HEK293 (cell line): ENCODE measurements at regions not wholly inside any gene's neighbourhood (a gene's known extent, or its start where the extent isn't known, plus 50 kb on each side); places are given as distances from the start of the nearest gene placed in this dataset.
A peak's percentile ranks its signal among the peaks of the same experiment; 100 is the strongest.

Experiments
- CTCF ChIA-PET: fragments of 350-600 bp; formaldehyde crosslinking; extraction: SDS; loops from one replicate; lab custom pipeline; 2021; ENCODE audit warnings: antibody characterized with exemption; lab: Yijun Ruan, JAX
- POLR2A ChIA-PET: fragments of 300-600 bp; formaldehyde crosslinking; extraction: SDS; loops from one replicate; lab custom pipeline; 2020; ENCODE audit warnings: antibody characterized with exemption, inconsistent platforms; lab: Yijun Ruan, JAX
- H3K27ac ChIP-seq: fragments of 200-500 bp; sonication (Bioruptor generic); 2 replicates; pipeline ENCODE4 v1.5.1; 2014; ENCODE audit warnings: low read depth, low read length, control low read depth, inconsistent platforms; ENCODE audit errors: extremely low read depth
- H3K36me3 ChIP-seq, 2 experiments: fragments of 200-500 bp in 1 of 2; sonication (Bioruptor generic) in 1 of 2; 1 replicate in 1 of 2; 2 replicates in 1 of 2; pipeline ENCODE4 v1.5.1; 2014 to 2017; ENCODE audit warnings: inconsistent platforms in 2 of 2, low read length in 2 of 2; ENCODE audit not compliant: control insufficient read depth in 2 of 2, insufficient read depth in 1 of 2
- H3K4me1 ChIP-seq: fragments of 200-500 bp; sonication (Bioruptor generic); 2 replicates; pipeline ENCODE4 v1.5.1; 2014; ENCODE audit warnings: mild to moderate bottlenecking, low read length, inconsistent platforms; ENCODE audit not compliant: control insufficient read depth, insufficient read depth
- H3K4me3 ChIP-seq: 2 replicates; pipeline ENCODE4 v1.5.1; 2011; ENCODE audit warnings: low read depth, mild to moderate bottlenecking, control low read depth, low read length, moderate library complexity
- H3K9me3 ChIP-seq: fragments of 200-500 bp; sonication (Bioruptor generic); 2 replicates; pipeline ENCODE4 v1.5.1; 2014; ENCODE audit warnings: low read depth, low read length, inconsistent platforms; ENCODE audit not compliant: control insufficient read depth, insufficient read depth
- AEBP2 ChIP-seq: fragments of 450-650 bp; formaldehyde crosslinking; IDR thresholded peaks from 2 replicates; pipeline ENCODE4 v1.5.1; 2016; ENCODE audit warnings: missing biosample characterization, missing genetic modification characterization, borderline replicate concordance
- ELK4 ChIP-seq: IDR thresholded peaks from 2 replicates; pipeline ENCODE4 v1.6.1; 2011; ENCODE audit warnings: mild to moderate bottlenecking, low read depth, low read length, borderline replicate concordance
- GLI2 ChIP-seq: fragments of 450-650 bp; formaldehyde crosslinking; IDR thresholded peaks from 2 replicates; pipeline ENCODE4; 2017; ENCODE audit warnings: missing biosample characterization, missing genetic modification characterization, low read depth, borderline replicate concordance
- GLIS1 ChIP-seq: fragments of 450-650 bp; formaldehyde crosslinking; IDR thresholded peaks from 2 replicates; pipeline ENCODE4 v1.5.1; 2016; ENCODE audit warnings: missing biosample characterization, missing genetic modification characterization
- IKZF3 ChIP-seq: fragments of 450-650 bp; IDR thresholded peaks from 2 replicates; pipeline ENCODE4 v1.5.0; 2018; ENCODE audit warnings: missing biosample characterization, mild to moderate bottlenecking, missing genetic modification characterization, moderate library complexity
- INSM2 ChIP-seq: fragments of 450-650 bp; formaldehyde crosslinking; IDR thresholded peaks from 2 replicates; pipeline ENCODE4 v1.5.1; 2016; ENCODE audit warnings: missing biosample characterization, missing genetic modification characterization
- KLF1 ChIP-seq: fragments of 450-650 bp; formaldehyde crosslinking; IDR thresholded peaks from 2 replicates; pipeline ENCODE4 v1.5.1; 2016; ENCODE audit warnings: missing biosample characterization, missing genetic modification characterization
- KLF10 ChIP-seq: fragments of 450-650 bp; IDR thresholded peaks from 2 replicates; pipeline ENCODE4 v1.5.1; 2018; ENCODE audit warnings: missing biosample characterization, mild to moderate bottlenecking, missing genetic modification characterization
- KLF8 ChIP-seq: fragments of 450-650 bp; formaldehyde crosslinking; IDR thresholded peaks from 2 replicates; pipeline ENCODE4 v1.5.1; 2016; ENCODE audit warnings: missing biosample characterization, missing genetic modification characterization
- KLF9 ChIP-seq: fragments of 450-650 bp; formaldehyde crosslinking; IDR thresholded peaks from 2 replicates; pipeline ENCODE4 v1.5.1; 2016; ENCODE audit warnings: missing biosample characterization, missing genetic modification characterization, low read depth
- PRDM1 ChIP-seq: fragments of 450-650 bp; formaldehyde crosslinking; IDR thresholded peaks from 2 replicates; pipeline ENCODE4; 2016; ENCODE audit warnings: missing biosample characterization, missing genetic modification characterization
- SCRT2 ChIP-seq: fragments of 450-650 bp; formaldehyde crosslinking; IDR thresholded peaks from 2 replicates; pipeline ENCODE4 v1.5.1; 2016; ENCODE audit warnings: missing biosample characterization, missing genetic modification characterization
- SP2 ChIP-seq: fragments of 450-650 bp; formaldehyde crosslinking; IDR thresholded peaks from 2 replicates; pipeline ENCODE4 v1.5.1; 2016; ENCODE audit warnings: missing biosample characterization, missing genetic modification characterization
- SP3 ChIP-seq: fragments of 450-650 bp; formaldehyde crosslinking; IDR thresholded peaks from 2 replicates; pipeline ENCODE4 v1.5.1; 2016; ENCODE audit warnings: missing biosample characterization, missing genetic modification characterization
- ZBTB26 ChIP-seq: fragments of 450-650 bp; formaldehyde crosslinking; optimal IDR thresholded peaks from 2 replicates; pipeline ENCODE3; 2016; ENCODE audit warnings: missing biosample characterization, mild to moderate bottlenecking, missing genetic modification characterization
- ZFHX2 ChIP-seq: fragments of 450-650 bp; formaldehyde crosslinking; conservative IDR thresholded peaks from 2 replicates; pipeline ENCODE4 v1.5.1; 2016; ENCODE audit warnings: missing biosample characterization, missing genetic modification characterization
- ZIC2 ChIP-seq: fragments of 450-650 bp; formaldehyde crosslinking; IDR thresholded peaks from 2 replicates; pipeline ENCODE4 v1.5.1; 2016; ENCODE audit warnings: missing biosample characterization, missing genetic modification characterization
- ZNF146 ChIP-seq: fragments of 450-650 bp; formaldehyde crosslinking; IDR thresholded peaks from 2 replicates; pipeline ENCODE4 v1.5.1; 2016; ENCODE audit warnings: missing biosample characterization, missing genetic modification characterization
- ZNF175 ChIP-seq: fragments of 450-650 bp; formaldehyde crosslinking; IDR thresholded peaks from 2 replicates; pipeline ENCODE4 v1.5.1; 2016; ENCODE audit warnings: missing biosample characterization, missing genetic modification characterization
- ZNF23 ChIP-seq: fragments of 450-650 bp; formaldehyde crosslinking; IDR thresholded peaks from 2 replicates; pipeline ENCODE4 v1.5.1; 2016; ENCODE audit warnings: missing biosample characterization, missing genetic modification characterization, borderline replicate concordance
- ZNF341 ChIP-seq: fragments of 450-650 bp; formaldehyde crosslinking; IDR thresholded peaks from 2 replicates; pipeline ENCODE4; 2016; ENCODE audit warnings: low read depth, missing biosample characterization, missing genetic modification characterization
- ZNF350 ChIP-seq: fragments of 450-650 bp; formaldehyde crosslinking; IDR thresholded peaks from 2 replicates; pipeline ENCODE4 v1.5.0; 2017; ENCODE audit warnings: missing biosample characterization, mild to moderate bottlenecking, missing genetic modification characterization
- ZNF391 ChIP-seq: fragments of 450-650 bp; formaldehyde crosslinking; IDR thresholded peaks from 2 replicates; pipeline ENCODE4 v1.5.1; 2016; ENCODE audit warnings: low read depth, missing biosample characterization, missing genetic modification characterization, borderline replicate concordance
- ZNF394 ChIP-seq: fragments of 450-650 bp; formaldehyde crosslinking; IDR thresholded peaks from 2 replicates; pipeline ENCODE4 v1.5.1; 2016; ENCODE audit warnings: missing biosample characterization, missing genetic modification characterization, mild to moderate bottlenecking, moderate library complexity, borderline replicate concordance
- ZNF510 ChIP-seq: fragments of 450-650 bp; formaldehyde crosslinking; IDR thresholded peaks from 2 replicates; pipeline ENCODE4 v1.5.1; 2018; ENCODE audit warnings: mild to moderate bottlenecking, missing genetic modification characterization, missing biosample characterization; ENCODE audit not compliant: insufficient replicate concordance
- ZNF76 ChIP-seq: fragments of 450-650 bp; formaldehyde crosslinking; IDR thresholded peaks from 2 replicates; pipeline ENCODE4; 2016; ENCODE audit warnings: low read depth, missing biosample characterization, missing genetic modification characterization, borderline replicate concordance
- ZNF777 ChIP-seq: fragments of 450-650 bp; formaldehyde crosslinking; IDR thresholded peaks from 2 replicates; pipeline ENCODE4 v1.5.1; 2017; ENCODE audit warnings: missing biosample characterization, missing genetic modification characterization, borderline replicate concordance
- ZSCAN30 ChIP-seq: fragments of 450-650 bp; IDR thresholded peaks from 2 replicates; pipeline ENCODE4 v1.5.1; 2018; ENCODE audit warnings: missing biosample characterization, mild to moderate bottlenecking, missing genetic modification characterization, moderate library complexity

GRCh38 chr3:15859507-15860013 lies 61.8 kb upstream of the ANKRD28 start:
- peak overlapping the region; percentile 87 for H3K27ac ChIP-seq
- H3K36me3 ChIP-seq: no peaks in the 10 kb centered on the region
- ChIA-PET POLR2A (no interaction called here), CTCF (no interaction called here)
- peak overlapping the region; percentile 89 for H3K4me3 ChIP-seq
- H3K9me3 ChIP-seq: no peaks in the 10 kb centered on the region
- TF ChIP-seq ZBTB26 (tag by site-specific recombination) (peak; percentile 85), ZNF76 (tag by site-specific recombination) (peak; percentile 83), ZFHX2 (0 out of 2 replicates have a peak, but pooled peaks have one; percentile 32), IKZF3 (tag by site-specific recombination) (peak; percentile 87), SP2 (tag by site-specific recombination) (peak; percentile 52), SP3 (tag by site-specific recombination) (peak; percentile 74), INSM2 (no peak), ZSCAN30 (tag by site-specific recombination) (0 out of 2 replicates have a peak, but pooled peaks have one; percentile 37), GLIS1 (tag by site-specific recombination) (peak; percentile 15; the same call in 1 of the 2 replicates), KLF9 (tag by site-specific recombination) (peak; percentile 57), ZNF350 (no peak), KLF10 (tag by site-specific recombination) (peak; percentile 95), KLF8 (tag by site-specific recombination) (no peak)
- 0 out of 2 replicates have a peak, but pooled peaks cover 4% of the 10 kb centered on the region for H3K4me1 ChIP-seq

- CTCF ChIA-PET: interaction anchor here (0.6 to 1.4 kb wide), 2 partner anchors 14 to 36 kb away, joined by 3 to 4 read pairs; no protein-coding TSS in a partner anchor
- H3K4me1 ChIP-seq: 0 out of 2 replicates have a peak, but pooled peaks cover 4% of the 10 kb centered on the region
- POLR2A ChIA-PET: interaction anchor here (0.6 kb wide), 1 partner anchor 63 kb away, joined by 4 read pairs; no protein-coding TSS in a partner anchor
- TF ChIP-seq ZNF777 (tag by site-specific recombination) (peak; percentile 90; the same call in 1 of the 2 replicates), SCRT2 (tag by site-specific recombination) (peak; percentile 85), AEBP2 (tag by site-specific recombination) (0 out of 2 replicates have a peak, but pooled peaks have one; percentile 16), ZNF23 (no peak), ZNF146 (tag by site-specific recombination) (no peak), GLI2 (no peak), PRDM1 (tag by site-specific recombination) (peak; percentile 40; the same call in 1 of the 2 replicates), ZNF391 (tag by site-specific recombination) (0 out of 2 replicates have a peak, but pooled peaks have one; percentile 32), ELK4 (no peak), ZNF394 (tag by site-specific recombination) (no peak), ZNF175 (no peak), ZNF510 (tag by site-specific recombination) (no peak), ZNF341 (tag by site-specific recombination) (peak; percentile 94), KLF1 (tag by site-specific recombination) (peak; percentile 99), ZIC2 (tag by site-specific recombination) (0 out of 2 replicates have a peak, but pooled peaks have one; percentile 21)
Measured at GRCh38 chr3:15860014-15860934, 62.5 kb upstream of the ANKRD28 start.

More at GRCh38 chr3:15860014-15860934, 62.5 kb upstream of the ANKRD28 start:
- Histone ChIP-seq H3K4me3 (peak overlapping the region; percentile 89), H3K36me3 (no peaks in the 10 kb centered on the region), H3K27ac (peak overlapping the region; percentile 70; the same call in 1 of the 2 replicates), H3K9me3 (no peaks in the 10 kb centered on the region)
